ENCODE measurements at regions not wholly inside any gene's neighbourhood (a gene's known extent, or its start where the extent isn't known, plus 50 kb on each side); places are given as distances from the start of the nearest gene placed in this dataset.

DNA sequence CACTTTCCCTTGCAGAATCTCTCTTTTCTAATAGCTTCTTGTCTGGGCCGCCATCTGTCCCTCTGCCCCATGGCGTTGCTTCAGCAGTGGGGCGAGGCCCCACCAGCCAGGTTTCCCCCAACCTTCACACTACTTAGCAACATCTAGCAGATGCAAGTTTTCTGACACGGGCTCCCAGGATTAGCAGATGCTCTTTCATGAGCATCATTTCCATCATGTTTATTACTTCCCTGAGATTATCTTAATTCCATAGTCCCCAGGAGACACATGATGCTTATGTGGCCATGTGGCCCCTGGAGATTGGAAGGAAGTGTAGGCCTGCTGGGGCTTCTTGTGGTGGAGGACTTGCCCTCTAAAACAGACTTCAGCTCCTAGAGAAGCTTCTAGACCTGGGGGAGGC, 102.0 kb upstream of the MYL2 start:
- TF ChIP-seq, protein P1, sequence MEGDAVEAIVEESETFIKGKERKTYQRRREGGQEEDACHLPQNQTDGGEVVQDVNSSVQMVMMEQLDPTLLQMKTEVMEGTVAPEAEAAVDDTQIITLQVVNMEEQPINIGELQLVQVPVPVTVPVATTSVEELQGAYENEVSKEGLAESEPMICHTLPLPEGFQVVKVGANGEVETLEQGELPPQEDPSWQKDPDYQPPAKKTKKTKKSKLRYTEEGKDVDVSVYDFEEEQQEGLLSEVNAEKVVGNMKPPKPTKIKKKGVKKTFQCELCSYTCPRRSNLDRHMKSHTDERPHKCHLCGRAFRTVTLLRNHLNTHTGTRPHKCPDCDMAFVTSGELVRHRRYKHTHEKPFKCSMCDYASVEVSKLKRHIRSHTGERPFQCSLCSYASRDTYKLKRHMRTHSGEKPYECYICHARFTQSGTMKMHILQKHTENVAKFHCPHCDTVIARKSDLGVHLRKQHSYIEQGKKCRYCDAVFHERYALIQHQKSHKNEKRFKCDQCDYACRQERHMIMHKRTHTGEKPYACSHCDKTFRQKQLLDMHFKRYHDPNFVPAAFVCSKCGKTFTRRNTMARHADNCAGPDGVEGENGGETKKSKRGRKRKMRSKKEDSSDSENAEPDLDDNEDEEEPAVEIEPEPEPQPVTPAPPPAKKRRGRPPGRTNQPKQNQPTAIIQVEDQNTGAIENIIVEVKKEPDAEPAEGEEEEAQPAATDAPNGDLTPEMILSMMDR (IDR thresholded peaks at IDR 0.05; ENCODE audit: insufficient read depth, low read depth, low read length): no peak
- no peak for TF ChIP-seq EZH2 (IDR thresholded peaks at IDR 0.05; ENCODE audit: insufficient read depth, low read length)
